Activated T-helper 2 cell treated with anti-CD3 and anti-CD28 coated beads, Interferon-gamma antibody, Interleukin-2, Interleukin-4, amounts not matched to agents 10 μg/mL and 5 μg/mL and 100 μg/mL, durations not matched to agents 14 hours and 24 hours and 36 hours (primary cell): ENCODE measurements at regions not wholly inside any gene's neighbourhood (a gene's known extent, or its start where the extent isn't known, plus 50 kb on each side); places are given as distances from the start of the nearest gene placed in this dataset.

ENCODE experiments used
- DNase-seq: peaks from one replicate; pipeline ENCODE4 v3.0.0; 2021; ENCODE audit warnings: low spot score
- H3K27ac Mint-ChIP-seq: one replicate; pipeline ENCODE4 v1.8.0; 2021; ENCODE audit warnings: mixed read lengths
- H3K27me3 Mint-ChIP-seq: one replicate; pipeline ENCODE4 v1.8.0; 2021; ENCODE audit warnings: low read depth, mixed read lengths
- H3K36me3 Mint-ChIP-seq: one replicate; pipeline ENCODE4 v1.8.0; 2021; ENCODE audit warnings: low read depth, mixed read lengths
- H3K4me1 Mint-ChIP-seq: one replicate; pipeline ENCODE4 v1.8.0; 2021; ENCODE audit warnings: low read depth, mixed read lengths
- H3K4me3 Mint-ChIP-seq: one replicate; pipeline ENCODE4 v1.8.0; 2021; ENCODE audit warnings: low read depth, mild to moderate bottlenecking, moderate library complexity, mixed read lengths
- H3K9me3 Mint-ChIP-seq: one replicate; pipeline ENCODE4 v1.8.0; 2021; ENCODE audit warnings: mixed read lengths
- intact Hi-C: fragments of 100-400 bp; cut with micrococcal nuclease; formaldehyde crosslinking; loops from one replicate; pipeline ENCODE4 v1.15.1; 2023

- Mint-ChIP-seq H3K9me3 (no peaks in the 10 kb centered on the region), H3K27me3 (no peaks in the 10 kb centered on the region), H3K36me3 (no peaks in the 10 kb centered on the region), H3K4me1 (no peaks in the 10 kb centered on the region), H3K27ac (no peak overlapping the region), H3K4me3 (no peak overlapping the region)
- no peak for DNase-seq
- intact Hi-C loops: no loop called here
Observed at GRCh38 chr20:40207655-40208054, 481.4 kb downstream of the MAFB start.

GRCh38 chr20:40205971-40206370 is 483.1 kb downstream of the MAFB start:
- Mint-ChIP-seq H3K27me3 (no peaks in the 10 kb centered on the region), H3K36me3 (no peaks in the 10 kb centered on the region), H3K9me3 (no peaks in the 10 kb centered on the region), H3K4me1 (no peaks in the 10 kb centered on the region), H3K27ac (no peak overlapping the region), H3K4me3 (no peak overlapping the region)
- intact Hi-C loops: no loop called here
- no peak for DNase-seq

- Mint-ChIP-seq H3K27me3 (no peaks in the 10 kb centered on the region), H3K4me1 (no peaks in the 10 kb centered on the region), H3K4me3 (no peak overlapping the region), H3K36me3 (no peaks in the 10 kb centered on the region), H3K27ac (no peak overlapping the region), H3K9me3 (no peaks in the 10 kb centered on the region)
- no peak for DNase-seq
- intact Hi-C loops: no loop called here
Observed at GRCh38 chr20:40203032-40203431, 486.0 kb downstream of the MAFB start.

GRCh38 chr20:40197691-40198090 is 491.3 kb downstream of the MAFB start:
- no peak for DNase-seq

DNA sequence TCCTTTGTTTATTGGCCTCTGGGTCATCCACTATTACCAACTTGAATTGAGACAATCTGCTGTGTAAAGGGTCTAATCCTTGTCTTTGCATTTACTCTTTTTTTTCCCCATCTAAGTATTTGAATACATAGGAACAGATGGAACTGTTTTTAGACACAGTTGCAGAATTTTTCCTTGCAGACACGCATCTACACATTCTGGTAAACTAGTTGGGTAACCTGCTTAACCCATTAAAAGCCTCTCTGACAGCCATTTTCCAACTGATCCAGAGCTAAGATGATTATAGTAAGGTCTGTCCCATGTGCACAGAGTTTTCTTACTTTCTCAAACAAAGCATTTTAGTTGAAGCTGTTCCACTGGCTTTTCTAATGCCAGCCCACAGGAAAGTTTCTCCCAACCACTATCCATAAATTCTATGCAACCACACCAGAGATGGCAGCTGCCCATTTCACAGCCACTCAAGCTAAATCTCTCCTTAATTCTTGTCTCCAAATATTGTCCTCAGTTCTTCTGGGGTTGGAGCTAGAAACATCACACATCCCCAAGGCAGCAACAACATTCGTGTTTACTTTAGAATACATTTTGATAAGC is 492.1 kb downstream of the MAFB start:
- Mint-ChIP-seq H3K4me3 (no peak overlapping the region), H3K4me1 (no peaks in the 10 kb centered on the region), H3K36me3 (no peaks in the 10 kb centered on the region), H3K9me3 (no peaks in the 10 kb centered on the region), H3K27ac (no peak overlapping the region), H3K27me3 (no peaks in the 10 kb centered on the region)
- no peak for DNase-seq
- intact Hi-C loops: no loop called here

More at GRCh38 chr20:40197691-40198090, 491.3 kb downstream of the MAFB start:
- H3K9me3 Mint-ChIP-seq: no peaks in the 10 kb centered on the region
- H3K4me1 Mint-ChIP-seq: no peaks in the 10 kb centered on the region
- no peaks in the 10 kb centered on the region for H3K36me3 Mint-ChIP-seq
- H3K27me3 Mint-ChIP-seq: no peaks in the 10 kb centered on the region
- H3K27ac Mint-ChIP-seq: no peak overlapping the region
- no peak overlapping the region for H3K4me3 Mint-ChIP-seq
- intact Hi-C loops: no loop called here

DNA sequence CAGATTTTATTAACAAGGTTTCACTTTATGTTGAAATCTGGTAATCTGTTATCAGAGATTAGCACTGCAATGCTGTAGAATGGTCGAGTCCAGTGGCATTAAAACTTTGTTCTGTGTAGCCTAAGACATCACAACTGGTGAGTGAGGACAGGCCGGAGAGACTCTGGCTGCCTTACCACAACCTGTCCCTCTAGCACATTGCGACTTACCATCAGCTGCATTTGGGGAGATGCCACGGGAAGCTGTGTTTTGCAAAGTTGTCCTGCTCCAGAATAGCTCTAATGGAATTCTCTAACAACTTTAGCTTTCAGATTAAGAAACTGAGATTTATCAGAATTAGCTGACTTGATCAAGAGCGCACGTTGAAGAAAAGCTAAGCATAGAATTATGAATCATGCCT is 493.3 kb downstream of the MAFB start:
- no peaks in the 10 kb centered on the region for H3K36me3 Mint-ChIP-seq

GRCh38 chr20:40192529-40192928 is 496.5 kb downstream of the MAFB start:
- no peaks in the 10 kb centered on the region for H3K36me3 Mint-ChIP-seq
- H3K9me3 Mint-ChIP-seq: no peaks in the 10 kb centered on the region
- intact Hi-C loops: no loop called here
- H3K27ac Mint-ChIP-seq: no peak overlapping the region
- DNase-seq: no peak
- H3K4me3 Mint-ChIP-seq: no peak overlapping the region
- H3K4me1 Mint-ChIP-seq: no peaks in the 10 kb centered on the region
- H3K27me3 Mint-ChIP-seq: no peaks in the 10 kb centered on the region

More for the DNA sequence above, 493.3 kb downstream of the MAFB start:
- H3K27ac Mint-ChIP-seq: no peak overlapping the region
- H3K4me3 Mint-ChIP-seq: no peak overlapping the region
- no peaks in the 10 kb centered on the region for H3K9me3 Mint-ChIP-seq
- no peak for DNase-seq
- intact Hi-C loops: no loop called here
- H3K27me3 Mint-ChIP-seq: no peaks in the 10 kb centered on the region
- no peaks in the 10 kb centered on the region for H3K4me1 Mint-ChIP-seq

DNA sequence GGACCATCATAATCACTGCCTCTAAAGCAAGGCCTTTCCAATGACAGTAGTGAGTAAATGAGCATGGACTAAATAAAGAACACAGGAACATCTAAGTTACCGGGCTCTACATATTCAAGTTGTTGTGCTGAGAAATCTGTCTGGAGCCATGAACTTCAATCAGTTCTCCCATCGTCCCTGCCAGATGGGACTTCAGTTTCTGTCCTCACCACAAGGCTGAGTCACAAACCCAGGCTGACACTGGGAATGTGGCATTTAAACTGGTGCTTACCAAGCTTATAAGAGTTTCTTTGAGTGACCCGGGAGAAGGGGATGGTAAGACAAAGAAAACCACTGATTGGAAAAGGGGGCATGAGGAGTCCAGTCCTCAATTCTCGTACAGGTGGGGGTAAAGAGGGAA is 497.0 kb downstream of the MAFB start:
- Mint-ChIP-seq H3K36me3 (no peaks in the 10 kb centered on the region), H3K27me3 (no peaks in the 10 kb centered on the region), H3K4me3 (no peak overlapping the region), H3K27ac (no peak overlapping the region), H3K9me3 (no peaks in the 10 kb centered on the region), H3K4me1 (no peaks in the 10 kb centered on the region)
- DNase-seq: no peak
- intact Hi-C loops: no loop called here

- Mint-ChIP-seq H3K4me1 (no peaks in the 10 kb centered on the region), H3K27ac (no peak overlapping the region), H3K27me3 (no peaks in the 10 kb centered on the region), H3K9me3 (no peaks in the 10 kb centered on the region), H3K4me3 (no peak overlapping the region), H3K36me3 (no peaks in the 10 kb centered on the region)
- intact Hi-C loops: no loop called here
- no peak for DNase-seq
Observed at GRCh38 chr20:40191573-40191972, 497.5 kb downstream of the MAFB start.

- Mint-ChIP-seq H3K27me3 (no peaks in the 10 kb centered on the region), H3K4me1 (no peaks in the 10 kb centered on the region), H3K27ac (no peak overlapping the region), H3K9me3 (no peaks in the 10 kb centered on the region), H3K36me3 (no peaks in the 10 kb centered on the region), H3K4me3 (no peak overlapping the region)
- intact Hi-C loops: no loop called here
- no peak for DNase-seq
Observed at GRCh38 chr20:40189621-40190020, 499.4 kb downstream of the MAFB start.

DNA sequence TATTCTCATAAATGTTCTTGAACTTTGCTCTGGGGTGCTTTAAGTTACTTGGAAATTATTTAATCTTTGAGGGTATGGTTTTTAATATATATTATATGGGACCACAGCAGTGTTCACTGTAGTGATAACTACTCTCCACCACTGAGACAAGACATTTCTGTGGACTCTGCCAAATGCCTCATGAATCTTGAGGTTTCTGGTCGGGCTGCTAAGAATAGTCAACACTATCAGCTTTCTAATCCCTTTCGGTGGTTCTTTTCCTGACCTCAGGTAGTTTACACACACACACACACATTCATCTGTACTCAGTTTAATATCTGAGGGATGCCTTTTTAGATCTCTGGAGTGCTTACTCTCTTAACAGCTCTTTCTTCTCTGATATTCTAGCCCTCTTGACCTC is 500.7 kb downstream of the MAFB start:
- Mint-ChIP-seq H3K27ac (no peak overlapping the region), H3K4me1 (no peaks in the 10 kb centered on the region), H3K27me3 (no peaks in the 10 kb centered on the region), H3K9me3 (no peaks in the 10 kb centered on the region), H3K4me3 (no peak overlapping the region), H3K36me3 (no peaks in the 10 kb centered on the region)
- DNase-seq: no peak
- intact Hi-C loops: no loop called here

- intact Hi-C loops: no loop called here
- no peak overlapping the region for H3K4me3 Mint-ChIP-seq
- H3K27me3 Mint-ChIP-seq: no peaks in the 10 kb centered on the region
- H3K27ac Mint-ChIP-seq: no peak overlapping the region
- no peaks in the 10 kb centered on the region for H3K4me1 Mint-ChIP-seq
- DNase-seq: no peak
- no peaks in the 10 kb centered on the region for H3K36me3 Mint-ChIP-seq
- H3K9me3 Mint-ChIP-seq: no peaks in the 10 kb centered on the region
Observed at GRCh38 chr20:40186826-40187225, 502.2 kb downstream of the MAFB start.

DNA sequence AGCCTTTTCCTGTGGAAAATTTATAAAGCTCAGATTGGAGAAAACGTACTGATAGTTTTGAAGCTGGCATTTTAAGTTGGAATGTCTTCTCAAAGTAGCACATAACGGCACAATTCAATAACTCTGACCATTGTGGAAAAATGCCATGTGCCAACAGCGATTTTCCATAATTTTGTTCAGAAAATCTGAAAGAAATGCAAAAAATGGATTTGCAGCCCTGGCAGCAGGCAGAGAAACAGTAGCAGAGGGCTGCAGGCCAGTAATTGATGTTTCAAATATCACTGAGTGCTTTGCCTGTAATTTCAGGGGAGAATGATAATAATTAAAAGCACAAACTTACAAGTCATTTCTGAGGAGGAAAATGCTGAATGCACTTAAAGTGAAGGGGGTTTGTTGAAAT is 507.4 kb downstream of the MAFB start:
- Mint-ChIP-seq H3K4me1 (no peaks in the 10 kb centered on the region), H3K27ac (no peak overlapping the region), H3K27me3 (no peaks in the 10 kb centered on the region), H3K9me3 (no peaks in the 10 kb centered on the region), H3K36me3 (no peaks in the 10 kb centered on the region), H3K4me3 (no peak overlapping the region)
- intact Hi-C loops: no loop called here
- DNase-seq: no peak
